ENCODE measurements at regions not wholly inside any gene's neighbourhood (a gene's known extent, or its start where the extent isn't known, plus 50 kb on each side); places are given as distances from the start of the nearest gene placed in this dataset.
A peak's percentile ranks its signal among the peaks of the same experiment; 100 is the strongest.

GRCh38 chr2:136243638-136244535 is 125.9 kb upstream of the CXCR4 start:
- no peaks in the 10 kb centered on the region for H3K36me3 Mint-ChIP-seq

GRCh38 chr2:136242687-136243277 is 124.8 kb upstream of the CXCR4 start:
- DNase-seq, result peak; percentile 30
- H3K36me3 Mint-ChIP-seq, result no peaks in the 10 kb centered on the region
- H3K4me1 Mint-ChIP-seq, result peaks cover 36% of the 10 kb centered on the region
- H3K27ac Mint-ChIP-seq, result peak overlapping the region; percentile 49
- H3K9me3 Mint-ChIP-seq, result peaks cover 3% of the 10 kb centered on the region
- H3K4me3 Mint-ChIP-seq, result no peak overlapping the region
- no peaks in the 10 kb centered on the region for H3K27me3 Mint-ChIP-seq

More at GRCh38 chr2:136243638-136244535, 125.9 kb upstream of the CXCR4 start:
- Mint-ChIP-seq H3K4me3 (no peak overlapping the region), H3K27ac (no peak overlapping the region), H3K27me3 (no peaks in the 10 kb centered on the region), H3K4me1 (peaks cover 30% of the 10 kb centered on the region), H3K9me3 (peaks cover 3% of the 10 kb centered on the region)
- no peak for DNase-seq

GRCh38 chr2:136242100-136242499 is 124.2 kb upstream of the CXCR4 start:
- no peak for DNase-seq
- Mint-ChIP-seq H3K4me3 (no peak overlapping the region), H3K4me1 (peaks cover 37% of the 10 kb centered on the region), H3K9me3 (peaks cover 3% of the 10 kb centered on the region), H3K27me3 (no peaks in the 10 kb centered on the region), H3K27ac (peak overlapping the region; percentile 49), H3K36me3 (no peaks in the 10 kb centered on the region)

GRCh38 chr2:136239079-136239685 is 121.2 kb upstream of the CXCR4 start:
- H3K9me3 Mint-ChIP-seq, result peaks cover 3% of the 10 kb centered on the region
- no peaks in the 10 kb centered on the region for H3K36me3 Mint-ChIP-seq
- H3K4me1 Mint-ChIP-seq, result peaks cover 43% of the 10 kb centered on the region
- H3K4me3 Mint-ChIP-seq, result no peak overlapping the region
- no peak for DNase-seq
- peak overlapping the region; percentile 83 for H3K27ac Mint-ChIP-seq
- H3K27me3 Mint-ChIP-seq, result no peaks in the 10 kb centered on the region

GRCh38 chr2:136238286-136239078 is 120.5 kb upstream of the CXCR4 start:
- Mint-ChIP-seq H3K36me3 (no peaks in the 10 kb centered on the region), H3K27me3 (no peaks in the 10 kb centered on the region), H3K27ac (peak overlapping the region; percentile 83), H3K9me3 (peaks cover 3% of the 10 kb centered on the region), H3K4me1 (peaks cover 43% of the 10 kb centered on the region), H3K4me3 (peak overlapping the region; percentile 1)
- DNase-seq, result no peak

GRCh38 chr2:136236019-136236418 is 118.1 kb upstream of the CXCR4 start:
- Mint-ChIP-seq H3K9me3 (peaks cover 3% of the 10 kb centered on the region), H3K27me3 (no peaks in the 10 kb centered on the region), H3K27ac (no peak overlapping the region), H3K4me1 (peaks cover 32% of the 10 kb centered on the region), H3K36me3 (no peaks in the 10 kb centered on the region), H3K4me3 (no peak overlapping the region)
- no peak for DNase-seq

- H3K9me3 Mint-ChIP-seq, result peaks cover 3% of the 10 kb centered on the region
- no peaks in the 10 kb centered on the region for H3K36me3 Mint-ChIP-seq
- DNase-seq, result no peak
- H3K27me3 Mint-ChIP-seq, result no peaks in the 10 kb centered on the region
- no peak overlapping the region for H3K27ac Mint-ChIP-seq
- peaks cover 31% of the 10 kb centered on the region for H3K4me1 Mint-ChIP-seq
- H3K4me3 Mint-ChIP-seq, result no peak overlapping the region
These were observed 117.6 kb upstream of the CXCR4 start for GRCh38 chr2:136235546-136235945.

- no peaks in the 10 kb centered on the region for H3K9me3 Mint-ChIP-seq
- peaks cover 22% of the 10 kb centered on the region for H3K4me1 Mint-ChIP-seq
- DNase-seq, result no peak
- no peak overlapping the region for H3K4me3 Mint-ChIP-seq
- H3K27ac Mint-ChIP-seq, result no peak overlapping the region
- no peaks in the 10 kb centered on the region for H3K27me3 Mint-ChIP-seq
- no peaks in the 10 kb centered on the region for H3K36me3 Mint-ChIP-seq
These were observed 116.3 kb upstream of the CXCR4 start for GRCh38 chr2:136234261-136234660.

- DNase-seq, result no peak
- Mint-ChIP-seq H3K9me3 (no peaks in the 10 kb centered on the region), H3K4me3 (no peak overlapping the region), H3K36me3 (no peaks in the 10 kb centered on the region), H3K27ac (no peak overlapping the region), H3K4me1 (peaks cover 12% of the 10 kb centered on the region), H3K27me3 (no peaks in the 10 kb centered on the region)
These were observed 115.3 kb upstream of the CXCR4 start for GRCh38 chr2:136233298-136233697.

GRCh38 chr2:136232456-136233172 is 114.7 kb upstream of the CXCR4 start:
- DNase-seq, result no peak
- Mint-ChIP-seq H3K36me3 (no peaks in the 10 kb centered on the region), H3K4me3 (no peak overlapping the region), H3K4me1 (peaks cover 7% of the 10 kb centered on the region), H3K27ac (no peak overlapping the region), H3K27me3 (no peaks in the 10 kb centered on the region), H3K9me3 (no peaks in the 10 kb centered on the region)

- Mint-ChIP-seq H3K27ac (no peak overlapping the region), H3K4me3 (no peak overlapping the region), H3K9me3 (no peaks in the 10 kb centered on the region), H3K4me1 (peaks cover 13% of the 10 kb centered on the region), H3K36me3 (no peaks in the 10 kb centered on the region), H3K27me3 (no peaks in the 10 kb centered on the region)
- no peak for DNase-seq
These were observed 112.5 kb upstream of the CXCR4 start for GRCh38 chr2:136230464-136230863.

GRCh38 chr2:136226903-136227302 is 109.0 kb upstream of the CXCR4 start:
- Mint-ChIP-seq H3K4me3 (no peak overlapping the region), H3K9me3 (no peaks in the 10 kb centered on the region), H3K36me3 (no peaks in the 10 kb centered on the region), H3K4me1 (peaks cover 15% of the 10 kb centered on the region), H3K27ac (no peak overlapping the region), H3K27me3 (no peaks in the 10 kb centered on the region)
- DNase-seq, result no peak

GRCh38 chr2:136225950-136226835 is 108.2 kb upstream of the CXCR4 start:
- DNase-seq, result no peak

More at GRCh38 chr2:136225950-136226835, 108.2 kb upstream of the CXCR4 start:
- no peaks in the 10 kb centered on the region for H3K36me3 Mint-ChIP-seq
- no peaks in the 10 kb centered on the region for H3K27me3 Mint-ChIP-seq
- peak overlapping the region; percentile 52 for H3K27ac Mint-ChIP-seq
- H3K4me1 Mint-ChIP-seq, result peaks cover 15% of the 10 kb centered on the region
- no peaks in the 10 kb centered on the region for H3K9me3 Mint-ChIP-seq
- H3K4me3 Mint-ChIP-seq, result no peak overlapping the region
